Activated CD8-positive, alpha-beta memory T cell treated with anti-CD3 and anti-CD28 coated beads for 48 hours (primary cell): ENCODE measurements at regions not wholly inside any gene's neighbourhood (a gene's known extent, or its start where the extent isn't known, plus 50 kb on each side); places are given as distances from the start of the nearest gene placed in this dataset.

Source experiments
- DNase-seq, 3 experiments: peaks; one replicate each; pipeline ENCODE4 v3.0.0-alpha.2; 2020; ENCODE audit warnings: low read depth in 2 of 3, low spot score in 2 of 3

GRCh38 chr9:87818308-87818707 lies 64.4 kb upstream of the SPATA31E1 start:
- no peak for DNase-seq

- no peak for DNase-seq
Measured at GRCh38 chr9:87824216-87824875, 58.3 kb upstream of the SPATA31E1 start.

DNA sequence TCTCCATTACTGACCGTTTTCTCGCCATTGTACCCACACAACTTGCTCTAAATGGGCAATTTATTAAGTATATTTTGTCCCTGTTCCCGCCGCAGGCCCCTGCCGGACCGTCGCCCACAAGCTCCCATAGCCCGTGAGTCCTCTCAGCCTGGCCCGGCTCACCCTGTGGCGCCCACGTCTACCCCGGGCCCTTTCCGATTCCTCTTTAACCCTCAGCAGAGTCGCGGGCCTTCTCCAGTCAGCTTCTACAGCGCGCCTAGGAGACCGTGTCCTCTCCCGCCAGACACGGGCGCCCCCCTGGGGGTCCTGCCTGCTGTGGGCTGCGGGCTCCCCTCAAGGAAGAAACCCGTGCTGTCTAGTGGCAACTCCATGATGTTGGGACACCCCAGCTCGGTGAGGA lies 57.8 kb upstream of the SPATA31E1 start:
- DNase-seq: no peak

DNA sequence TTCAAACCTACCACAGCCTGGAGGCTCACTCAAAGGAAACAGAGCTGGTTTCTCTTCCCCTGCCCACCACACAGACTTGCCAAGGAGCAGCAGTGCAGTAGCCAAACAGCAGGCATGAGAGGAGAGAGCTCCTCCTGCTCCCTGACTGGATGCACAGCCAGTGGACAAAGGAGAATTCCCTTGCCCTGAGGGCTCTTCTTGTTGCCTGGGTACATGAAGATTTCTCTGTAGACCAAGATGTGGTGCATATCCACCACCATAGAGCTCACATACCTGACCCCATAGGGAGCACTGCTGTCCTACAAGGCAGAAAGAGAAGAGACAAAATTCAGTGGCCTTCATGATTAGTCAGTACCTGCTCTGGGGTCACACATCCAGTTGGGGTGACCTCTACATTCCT lies 56.3 kb upstream of the SPATA31E1 start:
- no peak for DNase-seq

DNA sequence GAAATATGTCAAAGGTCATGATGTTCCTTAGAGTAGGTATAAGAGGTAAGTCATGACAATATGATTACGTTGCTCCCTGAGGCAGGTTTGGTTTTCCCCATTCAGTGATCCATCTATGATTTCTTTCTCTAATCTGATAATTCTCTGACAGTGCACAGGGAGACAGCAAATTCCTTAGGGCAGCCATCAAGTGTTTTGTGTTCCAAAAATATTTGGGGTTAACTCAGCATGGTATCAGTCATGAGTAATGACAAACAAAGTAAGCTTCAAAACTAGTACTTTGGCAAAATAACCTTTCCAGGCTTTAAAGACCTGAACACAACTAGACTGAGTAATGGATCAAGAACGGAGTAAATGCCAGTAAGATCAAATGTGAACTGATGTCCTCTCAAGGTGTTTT lies 55.3 kb upstream of the SPATA31E1 start:
- DNase-seq: no peak

- no peak for DNase-seq
Measured at GRCh38 chr9:87829756-87830155, 52.9 kb upstream of the SPATA31E1 start.

DNA sequence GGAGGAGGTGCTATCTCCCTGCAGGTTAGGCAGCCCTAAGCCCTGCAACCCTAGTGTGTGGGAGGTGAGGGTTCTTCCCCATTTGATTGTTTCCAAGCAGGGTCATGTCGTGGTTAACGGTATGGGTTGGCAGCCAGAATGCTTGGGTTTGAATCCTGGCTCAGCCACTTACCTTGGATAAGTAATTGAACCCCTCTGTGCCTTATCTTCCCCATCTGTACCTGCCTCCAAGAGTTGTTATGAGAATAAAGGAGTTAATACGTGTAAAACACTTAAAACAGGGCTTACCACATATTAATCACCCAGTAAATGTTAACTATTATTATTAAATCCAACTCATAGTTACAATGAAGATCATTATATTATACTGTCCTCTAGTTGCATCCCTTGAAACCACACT lies 52.2 kb upstream of the SPATA31E1 start:
- DNase-seq: no peak

DNA sequence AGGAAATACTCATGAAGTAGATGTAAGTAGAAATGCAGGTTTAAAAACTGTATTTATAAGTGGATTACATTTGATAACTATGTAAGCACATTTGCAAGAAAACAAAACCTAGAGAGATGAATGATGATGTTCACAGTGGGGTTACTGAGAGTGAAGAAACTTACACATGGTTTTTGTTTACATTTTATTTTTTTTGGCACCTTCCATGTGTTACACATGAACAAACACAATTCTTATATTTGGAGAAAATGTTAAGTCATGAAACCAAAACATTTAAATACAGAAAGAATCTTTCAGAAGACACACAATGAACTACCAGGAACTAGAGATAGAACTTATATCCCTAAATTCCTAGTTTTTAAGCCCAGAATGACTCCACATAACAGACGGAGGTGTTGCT lies 51.5 kb upstream of the SPATA31E1 start:
- no peak for DNase-seq
